Omental fat pad (tissue), 3 donors: ENCODE measurements at regions not wholly inside any gene's neighbourhood (a gene's known extent, or its start where the extent isn't known, plus 50 kb on each side); places are given as distances from the start of the nearest gene placed in this dataset. TPM values are rescaled to one million over a fixed set of nuclear protein-coding genes. Genes with fewer than 3 reads are reported as not detected.

Source experiments
- ATAC-seq: fragments of 150-250 bp; one replicate; pipeline ENCODE4 v1.9.1; 2016; ENCODE audit warnings: mild to moderate bottlenecking, moderate library complexity; ENCODE audit not compliant: low FRiP score
- DNase-seq: peaks from one replicate; pipeline ENCODE4 v3.0.0-alpha.2; 2019; ENCODE audit warnings: low spot score
- small RNA-seq: library from RNA; depleted of rRNA; stranded (forward); fragments of <200 nt; gene quantifications from one replicate; pipeline ENCODE3, GENCODE V24; 2016
- TF ChIP-seq, protein P1 (sequence below), 3 donors: fragments of 450-650 bp; IDR thresholded peaks; one replicate each; pipeline ENCODE4 v1.5.1; 2016 to 2017; ENCODE audit warnings: antibody characterized with exemption in 3 of 3, mild to moderate bottlenecking in 3 of 3, moderate library complexity in 2 of 3

DNA sequence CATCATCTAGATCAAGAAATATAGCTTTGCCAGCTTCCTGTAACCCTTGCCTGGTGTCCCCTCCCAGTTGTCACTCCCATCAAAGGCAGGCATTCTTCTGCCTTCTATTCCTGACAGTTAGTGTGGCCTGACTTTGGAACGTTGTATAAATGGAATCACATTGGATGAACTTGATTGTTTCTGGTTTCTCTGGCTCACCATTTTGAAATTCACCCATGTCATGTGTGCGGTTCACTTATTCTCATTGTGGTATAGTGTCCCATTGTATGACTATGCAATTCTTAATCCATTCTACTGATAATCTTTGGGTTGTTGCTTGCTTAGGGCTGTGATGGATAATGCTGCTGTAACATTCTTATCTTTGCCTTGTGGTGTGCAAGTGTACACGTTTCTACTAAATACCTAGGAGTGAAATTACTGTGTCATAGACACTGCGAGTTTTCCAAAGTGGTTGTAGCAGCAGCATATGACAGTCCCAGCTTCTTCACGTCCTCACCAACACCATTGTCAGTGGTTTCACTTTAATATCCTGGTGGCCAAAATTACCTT lies 73.2 kb downstream of the VEGFA start:
- ATAC-seq (no peak), DNase-seq (no peak)
- TF ChIP-seq, protein P1, sequence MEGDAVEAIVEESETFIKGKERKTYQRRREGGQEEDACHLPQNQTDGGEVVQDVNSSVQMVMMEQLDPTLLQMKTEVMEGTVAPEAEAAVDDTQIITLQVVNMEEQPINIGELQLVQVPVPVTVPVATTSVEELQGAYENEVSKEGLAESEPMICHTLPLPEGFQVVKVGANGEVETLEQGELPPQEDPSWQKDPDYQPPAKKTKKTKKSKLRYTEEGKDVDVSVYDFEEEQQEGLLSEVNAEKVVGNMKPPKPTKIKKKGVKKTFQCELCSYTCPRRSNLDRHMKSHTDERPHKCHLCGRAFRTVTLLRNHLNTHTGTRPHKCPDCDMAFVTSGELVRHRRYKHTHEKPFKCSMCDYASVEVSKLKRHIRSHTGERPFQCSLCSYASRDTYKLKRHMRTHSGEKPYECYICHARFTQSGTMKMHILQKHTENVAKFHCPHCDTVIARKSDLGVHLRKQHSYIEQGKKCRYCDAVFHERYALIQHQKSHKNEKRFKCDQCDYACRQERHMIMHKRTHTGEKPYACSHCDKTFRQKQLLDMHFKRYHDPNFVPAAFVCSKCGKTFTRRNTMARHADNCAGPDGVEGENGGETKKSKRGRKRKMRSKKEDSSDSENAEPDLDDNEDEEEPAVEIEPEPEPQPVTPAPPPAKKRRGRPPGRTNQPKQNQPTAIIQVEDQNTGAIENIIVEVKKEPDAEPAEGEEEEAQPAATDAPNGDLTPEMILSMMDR (IDR thresholded peaks at IDR 0.05): no peak

DNA sequence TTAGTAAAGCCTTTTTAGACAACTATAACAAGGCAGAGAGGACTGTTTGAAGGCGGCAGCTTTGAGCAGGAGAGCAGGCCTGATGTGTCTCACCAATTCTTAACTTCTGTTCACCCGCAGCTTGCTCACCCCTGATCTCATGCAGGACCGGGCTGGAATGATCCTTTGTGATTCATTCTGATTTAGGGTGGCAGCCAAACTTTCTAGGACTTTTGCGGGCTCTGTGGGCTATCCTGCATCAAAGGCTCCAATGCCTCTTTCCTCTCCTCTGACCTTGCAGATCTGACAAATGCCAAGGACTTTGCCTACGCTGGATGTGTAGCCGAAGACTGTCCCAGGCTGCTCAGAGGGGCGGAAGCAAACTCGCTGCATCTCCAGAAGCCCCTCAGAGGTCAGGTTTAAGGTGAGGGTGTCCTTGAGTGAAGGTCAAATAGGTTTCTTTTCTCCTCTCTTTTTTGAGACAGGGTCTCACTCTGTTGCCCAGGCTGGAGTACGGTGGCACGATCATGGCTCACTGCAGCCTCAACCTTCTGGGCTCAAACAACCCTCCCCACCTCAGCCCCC lies 72.3 kb downstream of the VEGFA start:
- ATAC-seq: no peak
- no peak for DNase-seq
- TF ChIP-seq, protein P1 (IDR thresholded peaks at IDR 0.05): no peak

DNA sequence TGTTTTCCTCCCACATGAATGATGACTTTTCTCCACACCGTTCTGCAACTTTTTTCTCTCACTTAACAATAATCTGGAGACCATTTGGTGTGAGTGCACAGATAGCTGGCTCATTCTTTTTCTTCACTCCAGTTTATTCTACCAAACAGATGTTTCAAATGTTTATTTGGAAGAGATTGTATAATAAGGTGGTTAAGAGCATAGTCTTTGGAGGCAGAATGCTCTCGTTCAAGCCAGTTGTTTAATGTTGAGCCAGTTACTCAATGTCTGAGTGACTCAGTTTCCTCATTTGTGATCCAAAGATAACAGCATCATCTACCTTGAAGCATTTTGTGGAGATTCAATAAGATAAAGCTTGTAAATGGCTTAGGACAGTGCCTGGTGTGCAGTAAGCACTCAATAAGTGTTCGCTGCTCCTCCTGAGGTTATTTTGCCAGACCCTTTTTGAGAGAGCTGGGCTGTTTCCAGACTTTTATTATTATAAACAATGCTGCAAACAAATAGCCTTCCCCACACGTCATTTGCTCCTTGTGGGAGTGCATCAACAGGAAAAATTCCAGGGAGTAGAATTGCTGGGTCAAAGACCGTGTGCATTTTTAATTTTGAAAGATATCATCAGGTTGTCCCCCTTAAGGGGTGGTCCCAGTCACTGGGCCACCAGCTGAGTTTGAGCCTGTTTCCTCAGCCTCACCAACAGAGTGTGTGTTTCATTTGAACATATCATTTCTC lies 70.6 kb downstream of the VEGFA start:
- TF ChIP-seq, protein P1 (IDR thresholded peaks at IDR 0.05): no peak
- DNase-seq (no peak), ATAC-seq (no peak)

DNA sequence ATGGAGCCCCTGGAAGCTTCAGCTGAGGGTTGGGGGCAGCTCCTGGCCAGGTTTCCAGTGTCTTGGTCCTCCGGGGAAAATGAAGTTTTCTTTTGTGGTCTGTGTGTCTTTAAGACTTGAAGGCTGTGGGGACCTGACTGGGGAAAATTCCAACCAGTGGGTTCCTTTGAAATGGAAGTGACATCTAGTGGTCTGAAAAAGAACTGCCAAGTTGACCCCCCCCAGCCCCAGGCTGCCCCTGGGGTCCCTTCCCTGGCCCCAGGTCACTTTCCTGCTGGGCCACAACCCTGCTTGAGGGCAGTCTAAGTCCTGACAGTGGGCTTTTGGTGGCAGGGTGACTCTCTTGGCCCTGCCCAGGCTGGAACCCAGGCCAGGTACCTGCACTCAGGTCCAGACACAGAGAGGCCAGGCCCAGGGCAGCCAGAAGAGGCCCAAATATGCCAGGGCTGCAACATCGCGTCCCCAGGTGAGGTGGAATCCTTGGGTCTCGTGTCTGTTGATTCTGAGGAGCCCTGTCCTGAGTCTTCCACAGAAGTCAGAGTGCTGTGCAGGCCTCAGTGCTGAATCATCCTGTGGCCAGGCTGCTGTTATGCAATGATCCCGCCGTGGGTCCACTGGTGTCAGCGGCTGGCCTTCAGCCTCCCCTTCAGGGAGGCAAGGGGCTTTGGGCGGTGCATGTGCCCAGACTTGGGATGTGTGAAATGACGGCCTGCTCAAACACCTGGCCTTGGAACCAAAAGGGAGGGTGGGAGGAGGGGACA lies 68.4 kb downstream of the VEGFA start:
- DNase-seq (no peak), ATAC-seq (peak; percentile 87)
- TF ChIP-seq, protein P1 (IDR thresholded peaks at IDR 0.05): no peak

DNA sequence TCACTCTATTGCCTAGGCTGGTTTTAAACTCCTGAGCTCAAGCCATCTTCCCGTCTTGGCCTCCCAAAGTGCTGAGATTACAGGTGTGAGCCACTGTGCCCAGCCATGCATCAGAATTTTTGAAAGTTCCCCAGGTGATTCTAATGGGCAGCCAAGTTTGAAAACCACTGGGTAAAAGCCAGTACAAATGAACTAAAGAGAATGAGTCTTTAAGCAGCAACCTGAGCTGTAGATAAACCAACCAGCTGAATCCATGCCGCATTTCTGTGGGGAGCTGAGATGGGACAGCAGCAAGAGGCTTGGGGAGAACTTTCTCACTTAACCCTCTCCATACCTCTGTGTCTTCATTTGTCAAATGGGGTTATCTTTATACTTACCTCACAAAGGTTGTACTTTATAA lies 67.5 kb downstream of the VEGFA start:
- DNase-seq (no peak), ATAC-seq (no peak)
- TF ChIP-seq, protein P1 (IDR thresholded peaks at IDR 0.05): no peak

DNA sequence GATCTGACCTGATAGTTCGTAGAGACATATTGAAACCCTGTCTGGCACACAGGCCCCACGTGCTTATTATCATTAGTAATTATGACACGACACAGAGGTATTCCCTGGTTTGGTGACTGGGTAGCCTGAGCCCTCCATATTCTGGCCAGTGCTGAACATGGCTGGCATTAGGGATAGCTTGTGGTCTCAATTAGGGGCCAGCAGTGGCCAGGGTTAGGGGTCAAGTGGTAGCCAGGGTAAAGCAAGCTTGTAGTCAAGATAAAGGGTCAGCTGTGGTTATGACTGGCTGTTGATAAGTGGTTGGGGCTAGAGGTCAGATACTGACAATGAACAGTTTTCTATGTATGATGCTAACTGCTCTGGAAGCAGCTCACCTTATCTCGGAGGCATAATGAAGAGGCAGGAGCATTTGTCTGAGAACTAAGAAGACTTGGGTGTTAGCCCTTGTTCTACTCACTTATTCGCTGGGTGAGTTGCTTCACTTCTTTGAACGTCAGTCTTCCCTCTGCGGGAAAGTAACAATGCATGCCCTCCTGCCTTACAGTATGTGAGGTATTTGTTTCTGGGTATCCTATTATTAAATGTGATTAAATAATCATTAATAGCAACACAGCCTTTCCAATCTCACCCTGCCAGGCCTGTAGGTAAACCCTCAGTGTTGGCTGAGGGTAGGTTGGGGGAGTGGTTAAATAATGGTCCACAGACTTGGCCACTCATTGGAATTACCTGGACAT lies 66.7 kb downstream of the VEGFA start:
- ATAC-seq (no peak), DNase-seq (no peak)

More for the DNA sequence above, 66.7 kb downstream of the VEGFA start:
- TF ChIP-seq, protein P1 (IDR thresholded peaks at IDR 0.05): no peak

Small RNA genes lying in the stretch of these regions (small RNA-seq; reads per million reads assigned to genes)
- gene AL157371.1: not detected
